ENCODE measurements at regions not wholly inside any gene's neighbourhood (a gene's known extent, or its start where the extent isn't known, plus 50 kb on each side); places are given as distances from the start of the nearest gene placed in this dataset.

GRCh38 chr15:87527875-87528274 is 728.7 kb downstream of the NTRK3 start:
- no peak for FAIRE-seq

DNA sequence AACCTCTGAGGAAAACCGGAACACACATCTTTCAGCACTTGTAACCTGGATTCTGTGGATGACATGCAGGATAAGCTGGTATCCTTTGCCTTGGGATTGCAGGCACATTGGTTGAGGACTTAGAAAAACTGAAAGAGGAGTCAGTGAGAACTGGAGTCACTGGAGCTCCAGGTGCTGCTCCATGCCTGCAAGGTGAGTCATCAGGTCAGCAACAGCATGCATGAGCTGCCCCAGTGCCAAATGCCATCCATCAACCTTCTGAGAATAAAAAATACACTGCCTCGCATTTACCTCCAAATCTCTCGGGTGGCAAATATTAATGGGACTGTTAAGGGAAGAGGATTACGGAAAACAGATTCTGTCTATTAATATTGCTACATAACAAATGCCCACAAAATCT is 729.1 kb downstream of the NTRK3 start:
- no peak overlapping the region for H3K27ac ChIP-seq
- TF ChIP-seq FOSB (CRISPR knock-in tag; IDR thresholded peaks at IDR 0.05) (no peak), MYC (IDR thresholded peaks at IDR 0.05; ENCODE audit: borderline replicate concordance, low read length) (no peak)
- TF ChIP-seq, protein P1, sequence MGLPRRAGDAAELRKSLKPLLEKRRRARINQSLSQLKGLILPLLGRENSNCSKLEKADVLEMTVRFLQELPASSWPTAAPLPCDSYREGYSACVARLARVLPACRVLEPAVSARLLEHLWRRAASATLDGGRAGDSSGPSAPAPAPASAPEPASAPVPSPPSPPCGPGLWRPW (IDR thresholded peaks at IDR 0.05): no peak
- TF ChIP-seq, protein P2, sequence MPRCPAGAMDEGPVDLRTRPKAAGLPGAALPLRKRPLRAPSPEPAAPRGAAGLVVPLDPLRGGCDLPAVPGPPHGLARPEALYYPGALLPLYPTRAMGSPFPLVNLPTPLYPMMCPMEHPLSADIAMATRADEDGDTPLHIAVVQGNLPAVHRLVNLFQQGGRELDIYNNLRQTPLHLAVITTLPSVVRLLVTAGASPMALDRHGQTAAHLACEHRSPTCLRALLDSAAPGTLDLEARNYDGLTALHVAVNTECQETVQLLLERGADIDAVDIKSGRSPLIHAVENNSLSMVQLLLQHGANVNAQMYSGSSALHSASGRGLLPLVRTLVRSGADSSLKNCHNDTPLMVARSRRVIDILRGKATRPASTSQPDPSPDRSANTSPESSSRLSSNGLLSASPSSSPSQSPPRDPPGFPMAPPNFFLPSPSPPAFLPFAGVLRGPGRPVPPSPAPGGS (IDR thresholded peaks at IDR 0.05): no peak
- H3K4me1 ChIP-seq: no peaks in the 10 kb centered on the region
- ATAC-seq (no peak), DNase-seq (ENCODE audit: low read depth in 1 of 2, low spot score in 1 of 2) (no peak), FAIRE-seq (no peak)
- CTCF ChIA-PET: no interaction called here
- WGBS (ENCODE audit: missing lambda C conversion rate): 24% methylated on average over 4 of the region's 4 CpGs
- H3K4me2 ChIP-seq: no peak overlapping the region
- H3K9me3 ChIP-seq: peaks cover 9% of the 10 kb centered on the region; the same call in 1 of the 3 replicates
- no peak overlapping the region for H3K4me3 ChIP-seq
- POLR2A ChIA-PET: no interaction called here

More at GRCh38 chr15:87527875-87528274, 728.7 kb downstream of the NTRK3 start:
- no peak overlapping the region for H3K27ac ChIP-seq
- no peaks in the 10 kb centered on the region for H3K4me1 ChIP-seq
- TF ChIP-seq PHF8 (IDR thresholded peaks at IDR 0.05; ENCODE audit: borderline replicate concordance, low read depth) (no peak), FOSL2 (IDR thresholded peaks at IDR 0.05) (no peak), FOSL2 (CRISPR knock-in tag; IDR thresholded peaks at IDR 0.05) (no peak), ZSCAN20 (CRISPR knock-in tag; IDR thresholded peaks at IDR 0.05) (no peak), NFE2L2 (conservative IDR thresholded peaks at IDR 0.05; ENCODE audit: low read length) (no peak), RFX5 (IDR thresholded peaks at IDR 0.05) (no peak), TFCP2L1 (CRISPR knock-in tag; IDR thresholded peaks at IDR 0.05) (no peak), RCOR1 (IDR thresholded peaks at IDR 0.05; ENCODE audit: low read depth, low read length) (no peak), KDM5A (IDR thresholded peaks at IDR 0.05) (no peak)
- TF ChIP-seq, protein P3, sequence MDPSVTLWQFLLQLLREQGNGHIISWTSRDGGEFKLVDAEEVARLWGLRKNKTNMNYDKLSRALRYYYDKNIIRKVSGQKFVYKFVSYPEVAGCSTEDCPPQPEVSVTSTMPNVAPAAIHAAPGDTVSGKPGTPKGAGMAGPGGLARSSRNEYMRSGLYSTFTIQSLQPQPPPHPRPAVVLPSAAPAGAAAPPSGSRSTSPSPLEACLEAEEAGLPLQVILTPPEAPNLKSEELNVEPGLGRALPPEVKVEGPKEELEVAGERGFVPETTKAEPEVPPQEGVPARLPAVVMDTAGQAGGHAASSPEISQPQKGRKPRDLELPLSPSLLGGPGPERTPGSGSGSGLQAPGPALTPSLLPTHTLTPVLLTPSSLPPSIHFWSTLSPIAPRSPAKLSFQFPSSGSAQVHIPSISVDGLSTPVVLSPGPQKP (IDR thresholded peaks at IDR 0.05; ENCODE audit: low read depth, low read length): no peak
- no peak for ATAC-seq
- ChIA-PET CTCF (no interaction called here), POLR2A (no interaction called here)
- no peak overlapping the region for H3K4me3 ChIP-seq
- DNase-seq (ENCODE audit: low read depth in 1 of 2, low spot score in 1 of 2): no peak
- 12% methylated on average over 2 of the region's 2 CpGs for WGBS (ENCODE audit: missing lambda C conversion rate)
- H3K4me2 ChIP-seq: no peak overlapping the region
- H3K9me3 ChIP-seq: peaks cover 9% of the 10 kb centered on the region; the same call in 1 of the 3 replicates

DNA sequence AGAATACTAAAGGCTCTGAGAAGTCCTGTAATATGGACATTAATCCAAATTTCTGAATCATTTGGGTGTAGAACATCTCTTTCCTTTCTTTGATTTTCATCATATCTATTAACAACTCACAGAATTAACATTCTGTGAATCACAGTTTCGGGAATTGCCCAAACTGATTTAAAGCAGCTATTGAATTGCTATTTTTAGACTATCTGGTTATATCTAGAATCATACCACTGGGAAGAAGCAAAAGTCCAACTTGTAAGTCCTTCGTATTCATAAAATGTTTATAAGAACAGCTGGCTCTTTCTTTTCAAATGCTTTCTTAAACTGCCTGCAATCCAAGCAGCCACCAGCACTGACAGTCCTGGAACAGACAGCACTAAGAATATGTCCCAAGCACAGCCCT is 733.0 kb downstream of the NTRK3 start:
- POLR2A ChIA-PET: no interaction called here
- WGBS (ENCODE audit: missing lambda C conversion rate): 10% methylated on average over 2 of the region's 2 CpGs
- no peak for DNase-seq (ENCODE audit: low read depth in 1 of 2, low spot score in 1 of 2)

GRCh38 chr15:87522997-87523396 is 733.5 kb downstream of the NTRK3 start:
- FAIRE-seq (no peak), ATAC-seq (no peak), DNase-seq (ENCODE audit: low read depth in 1 of 2, low spot score in 1 of 2) (no peak)
- Histone ChIP-seq H3K27ac (no peak overlapping the region), H3K9me3 (peaks cover 9% of the 10 kb centered on the region; the same call in 1 of the 3 replicates), H3K4me3 (no peak overlapping the region), H3K4me1 (no peaks in the 10 kb centered on the region), H3K4me2 (no peak overlapping the region)
- ChIA-PET POLR2A (no interaction called here), CTCF (no interaction called here)
- whole genome bisulfite sequencing (ENCODE audit: missing lambda C conversion rate): 0% methylated on average over 1 of the region's 1 CpG
- TF ChIP-seq USF2 (IDR thresholded peaks at IDR 0.05) (no peak), FOXS1 (CRISPR knock-in tag; IDR thresholded peaks at IDR 0.05) (no peak), RFX5 (IDR thresholded peaks at IDR 0.05) (no peak), POLR2A (IDR thresholded peaks at IDR 0.05; ENCODE audit: low read length) (no peak), HOXB5 (CRISPR knock-in tag; IDR thresholded peaks at IDR 0.05) (no peak), ESRRA (IDR thresholded peaks at IDR 0.05; ENCODE audit: borderline replicate concordance, low read length) (no peak), ZSCAN20 (CRISPR knock-in tag; IDR thresholded peaks at IDR 0.05) (no peak), CBX2 (IDR thresholded peaks at IDR 0.05; ENCODE audit: borderline replicate concordance, low read depth) (no peak), RAD21 (conservative IDR thresholded peaks at IDR 0.05 in 1 of 2, IDR thresholded peaks at IDR 0.05 in 1 of 2) (no peak), ZFP36 (IDR thresholded peaks at IDR 0.05; ENCODE audit: borderline replicate concordance, partially characterized antibody) (no peak), EP300 (IDR thresholded peaks at IDR 0.05) (no peak), BHLHE40 (IDR thresholded peaks at IDR 0.05; ENCODE audit: low read depth, low read length) (no peak), EHF (CRISPR knock-in tag; IDR thresholded peaks at IDR 0.05) (no peak)
- TF ChIP-seq, protein P4, sequence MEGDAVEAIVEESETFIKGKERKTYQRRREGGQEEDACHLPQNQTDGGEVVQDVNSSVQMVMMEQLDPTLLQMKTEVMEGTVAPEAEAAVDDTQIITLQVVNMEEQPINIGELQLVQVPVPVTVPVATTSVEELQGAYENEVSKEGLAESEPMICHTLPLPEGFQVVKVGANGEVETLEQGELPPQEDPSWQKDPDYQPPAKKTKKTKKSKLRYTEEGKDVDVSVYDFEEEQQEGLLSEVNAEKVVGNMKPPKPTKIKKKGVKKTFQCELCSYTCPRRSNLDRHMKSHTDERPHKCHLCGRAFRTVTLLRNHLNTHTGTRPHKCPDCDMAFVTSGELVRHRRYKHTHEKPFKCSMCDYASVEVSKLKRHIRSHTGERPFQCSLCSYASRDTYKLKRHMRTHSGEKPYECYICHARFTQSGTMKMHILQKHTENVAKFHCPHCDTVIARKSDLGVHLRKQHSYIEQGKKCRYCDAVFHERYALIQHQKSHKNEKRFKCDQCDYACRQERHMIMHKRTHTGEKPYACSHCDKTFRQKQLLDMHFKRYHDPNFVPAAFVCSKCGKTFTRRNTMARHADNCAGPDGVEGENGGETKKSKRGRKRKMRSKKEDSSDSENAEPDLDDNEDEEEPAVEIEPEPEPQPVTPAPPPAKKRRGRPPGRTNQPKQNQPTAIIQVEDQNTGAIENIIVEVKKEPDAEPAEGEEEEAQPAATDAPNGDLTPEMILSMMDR (IDR thresholded peaks at IDR 0.05): no peak
- TF ChIP-seq, protein P5, sequence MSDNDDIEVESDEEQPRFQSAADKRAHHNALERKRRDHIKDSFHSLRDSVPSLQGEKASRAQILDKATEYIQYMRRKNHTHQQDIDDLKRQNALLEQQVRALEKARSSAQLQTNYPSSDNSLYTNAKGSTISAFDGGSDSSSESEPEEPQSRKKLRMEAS (IDR thresholded peaks at IDR 0.05): no peak

More for the DNA sequence above, 733.0 kb downstream of the NTRK3 start:
- H3K4me1 ChIP-seq: no peaks in the 10 kb centered on the region
- ATAC-seq (no peak), FAIRE-seq (no peak)
- peaks cover 9% of the 10 kb centered on the region; the same call in 1 of the 3 replicates for H3K9me3 ChIP-seq
- H3K4me3 ChIP-seq: no peak overlapping the region
- CTCF ChIA-PET: no interaction called here
- H3K27ac ChIP-seq: no peak overlapping the region
- TF ChIP-seq FOSL2 (IDR thresholded peaks at IDR 0.05): no peak
- TF ChIP-seq FOSL2 (CRISPR knock-in tag; IDR thresholded peaks at IDR 0.05): no peak
- no peak for TF ChIP-seq ZNF302 (CRISPR knock-in tag; IDR thresholded peaks at IDR 0.05)
- no peak for TF ChIP-seq EP300 (IDR thresholded peaks at IDR 0.05)
- TF ChIP-seq EHMT2 (IDR thresholded peaks at IDR 0.05; ENCODE audit: low read depth): no peak
- H3K4me2 ChIP-seq: no peak overlapping the region
